EH (cell line): ENCODE measurements at regions not wholly inside any gene's neighbourhood (a gene's known extent, or its start where the extent isn't known, plus 50 kb on each side); places are given as distances from the start of the nearest gene placed in this dataset.
"Not testable (repeated sequence)": the region's sequence is repeated elsewhere in the genome, so short reads cannot be mapped to it uniquely, and the experiment has no call there.

Source experiments
- DNase-seq: peaks from one replicate; pipeline ENCODE4 v3.0.0-alpha.2; 2015; ENCODE audit warnings: low read depth

DNA sequence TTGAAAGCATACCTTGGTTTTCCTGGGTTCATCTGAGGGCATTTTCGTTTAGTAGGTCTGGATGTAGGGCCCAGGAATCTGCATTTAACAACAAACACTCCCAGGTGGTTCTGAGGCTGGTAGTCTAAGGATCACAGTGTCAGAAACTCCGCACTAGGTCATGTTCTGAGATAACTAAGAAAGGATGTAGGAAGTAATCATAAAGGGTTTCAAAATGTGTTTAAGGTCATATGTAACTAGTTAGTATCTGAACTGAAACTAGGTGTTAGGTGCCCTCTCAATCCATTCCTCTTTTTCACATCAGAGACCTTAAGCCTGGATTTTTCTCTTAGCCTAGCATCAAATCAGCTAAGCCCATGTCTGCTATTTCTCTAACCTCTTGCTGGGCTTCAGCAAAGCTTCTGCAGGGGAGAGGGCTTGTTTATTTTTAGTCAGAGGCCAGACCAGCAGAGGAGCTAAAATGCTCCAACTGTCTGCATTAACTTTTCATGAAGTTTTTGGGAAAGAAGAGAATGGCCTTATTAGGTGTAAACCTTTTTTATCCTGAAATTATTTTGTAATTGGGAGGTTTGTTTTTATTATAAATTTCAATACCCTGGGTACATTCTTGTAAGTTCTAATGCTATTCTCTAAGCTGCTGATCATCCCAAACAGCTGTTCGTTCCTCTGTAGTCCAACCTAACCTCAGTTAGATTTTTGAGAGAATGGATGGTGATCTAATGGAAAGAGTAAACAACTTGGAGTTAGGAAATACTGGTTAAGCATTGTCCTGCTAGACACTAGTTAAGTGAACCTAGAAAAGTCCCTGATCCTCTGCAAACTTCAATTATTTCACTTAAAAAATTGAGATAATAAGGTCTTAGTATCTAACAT lies 262.8 kb upstream of the RFC3 start:
- peak; percentile 13 for DNase-seq

DNA sequence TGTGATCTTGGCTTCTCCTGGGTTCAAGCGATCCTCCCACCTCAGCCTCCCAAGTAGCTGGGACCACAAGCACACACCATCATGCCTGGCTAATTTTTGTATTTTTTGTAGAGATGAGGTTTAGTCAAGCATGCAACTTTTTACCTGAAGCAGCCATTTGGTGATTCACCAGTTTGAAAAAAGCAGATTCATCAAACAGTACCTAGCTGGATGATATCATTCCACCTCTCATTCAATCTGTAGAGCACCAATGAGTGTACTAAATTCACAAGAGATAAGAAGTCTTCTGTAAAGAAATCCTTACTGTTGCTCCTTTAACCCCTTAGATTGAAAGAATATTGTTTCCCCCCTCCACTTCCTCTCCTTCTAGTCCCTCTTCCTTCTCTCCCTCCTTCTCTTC lies 261.1 kb upstream of the RFC3 start:
- DNase-seq: no peak

DNA sequence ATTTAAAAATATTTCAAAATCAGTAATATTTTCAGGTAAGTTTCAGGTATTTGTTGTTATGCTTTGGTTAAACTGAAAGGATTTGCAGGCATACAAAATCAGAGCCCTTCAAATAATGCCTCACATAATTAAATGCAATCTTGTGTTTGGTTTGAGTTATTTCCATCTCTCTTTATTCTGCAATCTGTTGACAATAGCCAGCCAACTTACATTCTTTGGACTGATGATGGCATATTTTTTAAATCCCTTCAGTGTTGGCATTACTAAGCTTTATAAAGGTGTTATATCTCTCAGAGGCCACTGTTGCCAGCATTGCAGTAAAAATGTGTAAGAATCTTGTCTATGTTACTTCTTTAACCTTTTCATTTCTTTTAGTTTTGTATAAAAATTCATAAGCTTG lies 257.2 kb upstream of the RFC3 start:
- no peak for DNase-seq

DNA sequence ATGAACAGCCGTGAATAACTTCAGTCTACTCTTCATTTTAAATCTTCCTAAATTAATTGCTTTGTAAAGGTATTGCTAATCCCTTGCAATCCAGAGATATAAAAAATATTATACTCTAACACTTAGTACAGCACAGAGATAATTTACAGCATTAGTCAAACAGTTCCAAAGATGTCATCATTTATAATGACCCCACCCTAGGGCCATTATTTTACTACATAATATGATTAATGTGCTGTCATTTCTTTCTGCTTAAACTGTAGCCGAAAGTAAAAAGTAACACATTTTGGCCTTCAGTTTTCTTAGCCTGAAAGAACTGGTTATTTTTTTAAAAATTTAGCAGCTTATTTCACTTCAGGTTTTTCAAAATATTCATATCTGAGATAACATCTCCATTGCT lies 256.3 kb upstream of the RFC3 start:
- no peak for DNase-seq

DNA sequence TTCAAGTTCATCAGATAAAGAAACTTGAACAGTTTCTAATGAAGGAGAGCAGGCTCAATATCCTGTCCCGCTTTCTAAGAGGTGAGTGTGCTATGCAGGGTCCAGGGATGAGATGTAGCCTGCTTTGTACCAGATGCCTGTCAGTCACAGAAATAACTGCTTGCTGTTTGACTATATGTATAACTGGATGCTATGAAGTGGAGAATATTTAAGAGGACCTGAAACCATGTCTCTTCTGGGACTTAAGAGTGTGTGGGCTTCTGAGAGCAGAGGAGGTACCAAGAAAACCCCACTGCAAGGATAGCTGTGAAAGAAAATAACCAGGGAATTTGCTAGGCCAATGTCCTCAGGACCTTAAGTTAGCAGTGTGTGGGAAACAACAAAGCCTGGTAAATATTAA lies 246.3 kb upstream of the RFC3 start:
- no peak for DNase-seq

DNA sequence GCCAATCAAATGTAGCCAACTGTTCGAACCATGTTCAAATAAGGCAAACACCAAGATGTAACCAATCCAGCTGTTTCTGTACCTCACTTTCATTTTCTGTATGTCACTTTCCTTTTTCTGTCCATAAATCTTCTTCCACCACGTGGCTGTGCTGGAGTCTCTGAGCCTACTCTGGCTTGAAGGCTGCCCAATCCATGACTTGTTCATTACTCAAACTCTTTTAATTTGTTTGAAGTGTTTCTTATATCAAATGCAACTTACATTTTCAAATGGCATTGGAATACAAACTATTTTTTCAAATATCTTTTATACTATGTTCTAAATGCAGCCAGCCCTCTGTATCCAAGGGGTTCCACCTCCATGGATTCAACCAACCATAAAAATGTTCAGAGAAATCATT lies 245.6 kb upstream of the RFC3 start:
- not testable (repeated sequence) for DNase-seq

DNA sequence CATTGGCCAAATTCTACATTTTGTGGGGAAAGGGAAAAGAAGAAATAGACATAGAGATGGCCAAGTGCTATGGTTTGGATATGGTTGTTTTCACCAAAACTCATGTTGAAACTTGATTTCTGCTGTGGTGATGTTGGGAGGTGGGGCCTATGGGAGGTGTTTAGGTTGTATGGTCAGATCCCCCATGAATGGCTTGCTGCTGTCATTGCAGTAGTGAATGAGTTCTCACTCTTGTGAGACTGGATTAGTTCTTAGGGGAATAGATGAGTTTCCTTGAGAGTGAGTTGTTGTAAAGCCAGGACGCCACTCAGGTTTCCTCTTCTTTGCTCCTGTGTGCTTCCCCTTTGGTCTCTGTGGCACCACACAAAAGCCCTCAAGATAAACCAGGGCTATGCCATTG lies 242.6 kb upstream of the RFC3 start:
- no peak for DNase-seq

DNA sequence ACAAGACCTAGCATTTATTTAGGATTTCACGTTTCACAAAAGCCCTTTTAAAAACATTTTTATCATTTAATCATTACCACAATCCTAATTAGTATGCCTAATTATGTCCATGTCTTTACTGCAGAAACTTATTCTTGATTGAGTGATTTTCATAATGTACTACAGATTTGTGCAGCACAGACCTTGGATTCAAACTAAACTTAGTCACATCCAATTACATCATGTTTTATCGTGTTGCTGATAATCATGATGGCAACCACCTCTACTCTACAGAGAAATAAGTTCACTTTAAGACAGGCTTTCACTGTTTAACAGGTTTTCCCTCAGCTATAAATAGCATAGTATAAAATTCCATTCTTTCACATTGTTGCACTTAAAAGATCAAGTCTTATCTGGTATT lies 240.9 kb upstream of the RFC3 start:
- peak; percentile 7 for DNase-seq

DNA sequence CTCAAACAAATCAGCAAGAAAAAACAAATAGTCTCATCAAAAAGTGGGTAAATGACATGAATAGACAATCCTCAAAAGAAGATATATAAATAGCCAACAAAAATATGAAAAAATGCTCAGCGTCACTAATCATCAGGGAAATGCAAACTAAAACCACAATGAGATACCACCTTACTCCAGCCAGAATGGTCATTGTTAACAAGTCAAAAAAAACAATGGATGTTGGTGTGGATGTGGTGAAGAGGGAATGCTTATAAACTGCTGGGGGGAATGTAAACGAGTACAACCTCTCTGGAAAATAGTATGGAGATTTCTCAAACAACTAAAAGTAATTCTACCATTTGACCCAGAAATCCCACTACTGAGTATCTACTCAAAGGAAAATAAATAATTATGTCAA lies 239.2 kb upstream of the RFC3 start:
- DNase-seq: no peak

DNA sequence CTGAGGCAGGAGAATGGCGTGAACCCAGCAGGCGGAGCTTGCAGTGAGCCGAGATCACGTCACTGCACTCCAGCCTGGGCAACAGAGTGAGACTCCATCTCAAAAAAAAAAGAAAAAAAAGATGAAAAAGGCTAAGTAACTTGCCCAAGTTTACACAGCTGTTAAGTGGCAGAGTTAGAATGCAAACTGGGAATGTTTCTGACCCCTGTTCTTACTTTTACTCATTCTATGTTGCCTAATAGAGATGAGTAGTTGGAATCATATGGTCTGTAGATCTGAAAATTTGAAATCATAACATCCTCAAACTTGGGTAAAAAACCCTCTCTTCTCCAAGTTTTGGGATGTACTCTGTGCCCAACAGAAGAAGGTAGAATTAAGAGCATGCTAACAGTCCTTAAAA lies 235.8 kb upstream of the RFC3 start:
- DNase-seq: no peak

DNA sequence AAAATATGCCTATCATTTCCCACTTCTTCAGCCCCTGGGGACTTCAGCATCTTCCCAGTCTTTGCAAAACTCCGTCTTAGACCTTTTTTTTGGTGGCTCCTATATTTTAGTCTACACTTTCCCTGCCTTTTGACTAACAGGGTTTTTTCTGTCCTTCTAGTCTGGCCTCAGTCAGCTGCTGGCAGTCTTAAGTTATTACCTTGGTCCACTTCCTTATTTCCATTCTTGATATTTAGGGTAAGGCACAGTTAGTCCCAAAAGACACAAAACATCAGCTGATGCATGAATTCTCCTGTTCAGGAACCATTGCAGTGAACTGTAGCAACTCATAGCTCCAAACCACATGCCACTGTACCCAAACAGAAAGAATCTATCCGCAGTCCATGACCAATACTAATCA lies 234.6 kb upstream of the RFC3 start:
- DNase-seq: no peak

DNA sequence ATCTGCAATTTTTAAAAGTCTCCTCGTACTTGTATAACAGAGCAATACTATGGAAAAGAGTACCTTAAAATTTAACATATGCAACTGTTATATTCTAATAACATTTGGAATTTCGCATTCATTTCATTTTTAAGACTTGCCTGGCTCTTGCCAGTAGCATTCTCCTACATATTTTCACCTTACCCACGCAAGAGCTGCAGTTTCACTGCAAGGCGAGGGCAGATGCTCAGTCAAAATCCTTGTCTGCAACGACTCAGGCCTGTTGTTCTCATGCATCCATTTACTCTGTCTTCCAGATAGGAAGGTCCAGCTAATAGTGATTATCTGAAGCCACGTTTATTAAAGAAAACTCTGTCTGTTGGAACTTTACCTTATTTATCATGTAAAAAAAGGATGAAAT lies 227.0 kb upstream of the RFC3 start:
- DNase-seq: no peak

DNA sequence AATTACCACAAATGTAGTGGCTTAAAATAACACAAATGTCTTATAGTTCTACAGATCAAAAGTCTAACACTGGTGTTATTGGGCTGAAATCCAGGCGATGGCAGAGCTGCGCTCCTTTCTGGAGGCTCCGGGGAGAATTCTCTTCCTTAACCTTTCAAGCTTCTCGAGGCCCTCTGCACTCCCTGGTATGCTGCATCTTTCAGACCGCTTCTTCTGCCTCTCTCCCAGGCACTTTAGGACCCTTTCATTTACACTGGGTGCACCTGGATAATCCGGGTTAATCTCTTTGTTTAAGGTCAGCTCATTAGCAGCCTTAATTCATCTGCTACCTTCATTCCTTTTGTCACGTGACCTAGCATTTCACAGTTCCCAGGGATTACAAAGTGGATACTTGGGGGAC lies 211.3 kb upstream of the RFC3 start:
- peak; percentile 39 for DNase-seq

DNA sequence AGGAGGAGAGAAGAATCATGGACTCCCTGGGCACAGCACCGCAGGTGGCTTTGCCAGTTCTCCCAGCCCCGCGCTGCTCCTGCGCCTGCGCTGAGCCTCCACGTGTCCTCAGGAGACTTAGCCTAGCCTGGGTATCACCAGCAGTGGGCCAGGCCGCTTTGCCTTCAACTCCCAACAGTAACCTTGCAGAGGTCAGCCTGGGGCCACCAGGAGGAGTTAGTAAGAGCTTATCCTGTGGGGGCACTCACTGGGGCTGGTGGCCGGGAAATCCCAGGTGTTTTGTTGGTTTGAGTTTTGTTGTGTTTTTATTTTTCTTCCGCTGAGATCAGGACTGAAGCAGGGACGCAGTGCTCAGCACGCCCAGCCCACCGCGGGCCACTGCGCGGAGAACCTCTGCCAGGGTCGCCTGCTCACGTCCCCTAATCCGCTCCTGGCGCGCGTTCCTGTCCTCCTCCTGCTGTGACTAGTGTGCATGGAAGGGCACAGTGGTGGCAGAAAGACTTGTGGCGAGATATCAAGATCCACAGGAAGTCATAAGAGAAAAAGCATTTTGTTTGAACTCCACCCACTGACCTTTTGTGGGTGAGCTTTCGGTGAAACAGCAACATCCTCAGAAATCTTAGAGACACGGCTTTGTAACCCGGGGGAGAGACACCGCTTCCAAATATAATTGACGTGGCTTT lies 207.4 kb upstream of the RFC3 start:
- no peak for DNase-seq

DNA sequence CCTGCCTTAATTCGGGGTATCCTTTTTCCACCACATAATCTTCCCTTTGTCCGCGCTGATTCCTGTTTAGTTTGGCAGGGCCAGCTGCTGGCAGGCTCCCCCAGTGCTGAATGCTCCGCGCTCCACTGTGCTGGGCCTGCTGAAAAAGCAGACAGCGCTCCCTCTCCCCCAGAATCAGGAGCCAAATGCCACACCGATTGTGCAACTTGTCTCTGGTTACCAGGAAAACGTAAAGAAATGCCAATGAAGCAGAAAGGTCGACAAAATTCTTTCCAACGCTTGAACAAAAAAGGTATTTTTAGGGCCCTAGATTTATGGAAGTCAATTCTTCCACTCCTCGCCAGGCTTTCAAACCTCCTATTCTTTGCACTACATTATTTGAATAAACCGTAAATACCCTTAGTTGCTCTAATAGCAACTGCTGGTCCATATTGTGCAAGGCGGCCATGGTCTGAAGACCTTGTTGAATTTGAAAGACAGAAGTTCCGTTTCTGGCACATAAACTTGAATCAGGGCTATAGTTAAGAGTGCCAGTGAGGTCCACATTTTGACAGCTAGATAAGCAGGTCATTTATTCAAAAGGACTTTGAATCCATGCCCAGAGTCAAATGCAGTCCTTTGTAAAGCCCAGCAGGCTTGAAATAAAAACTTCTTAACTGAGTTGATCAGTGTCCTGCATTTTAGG lies 206.7 kb upstream of the RFC3 start:
- no peak for DNase-seq

DNA sequence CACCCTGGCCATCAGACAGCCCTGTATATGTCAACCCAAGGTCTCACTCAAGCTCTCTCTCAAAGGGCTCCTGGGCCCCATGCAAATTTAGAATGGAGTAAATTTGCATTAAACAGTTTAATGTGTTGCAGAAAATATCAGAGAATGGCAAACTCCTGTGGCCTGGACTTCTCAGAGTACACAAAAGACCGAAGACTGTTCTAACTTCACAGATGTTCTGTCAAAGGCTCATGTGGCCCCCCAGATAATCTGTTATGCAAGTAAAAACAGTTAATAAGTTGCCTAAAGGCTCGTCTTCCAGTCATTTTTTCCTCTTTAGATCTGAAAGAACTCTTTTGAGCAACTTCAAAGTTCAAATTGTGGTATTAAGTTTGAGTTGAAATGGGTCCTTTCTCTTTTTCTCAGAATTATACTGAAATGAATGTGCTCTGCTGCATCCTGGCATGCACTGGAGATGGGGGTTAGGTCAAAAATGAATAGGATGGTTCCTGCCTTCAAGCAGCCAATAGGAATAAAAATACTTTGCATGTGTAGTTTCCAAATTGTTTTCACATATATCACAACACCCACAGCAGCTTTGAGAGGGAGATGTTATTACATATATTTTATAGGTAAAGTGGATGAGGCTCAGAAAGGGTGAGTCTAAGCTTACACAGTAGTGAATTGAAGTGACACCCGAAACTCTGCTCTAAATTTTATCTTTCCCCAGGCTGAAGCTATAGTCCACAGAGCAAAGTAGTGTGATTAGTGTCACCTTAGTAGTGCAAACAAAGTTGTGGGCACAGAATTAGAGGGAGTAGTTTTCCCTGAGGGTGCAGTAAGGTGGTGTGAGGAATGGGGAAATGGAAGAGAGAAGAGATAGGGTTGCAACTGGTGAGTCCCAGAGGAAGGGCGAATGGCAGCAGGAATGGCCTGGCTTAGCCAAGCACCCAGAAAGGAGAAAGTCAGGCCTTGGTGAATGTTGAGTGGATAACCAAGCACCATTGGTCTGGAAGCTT lies 205.0 kb upstream of the RFC3 start:
- DNase-seq: no peak

DNA sequence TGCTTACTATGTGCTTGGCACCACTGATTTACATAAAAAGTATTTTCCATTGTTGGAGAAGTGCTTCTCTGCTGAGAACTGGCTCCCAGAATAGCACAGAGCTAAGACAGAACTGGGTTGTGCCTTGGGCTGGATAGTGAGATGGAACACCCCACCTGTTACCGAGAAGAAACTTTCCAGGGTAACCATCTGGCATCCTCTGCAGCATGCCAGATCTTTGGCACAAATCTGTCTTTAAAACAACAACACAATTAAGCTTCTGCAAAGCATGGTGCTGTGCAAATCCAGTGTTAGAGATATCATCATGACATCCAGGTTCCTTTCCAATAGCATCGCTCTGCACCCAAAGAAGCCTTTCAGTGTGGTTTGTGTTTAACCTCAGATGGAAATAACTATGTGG lies 202.5 kb upstream of the RFC3 start:
- no peak for DNase-seq

DNA sequence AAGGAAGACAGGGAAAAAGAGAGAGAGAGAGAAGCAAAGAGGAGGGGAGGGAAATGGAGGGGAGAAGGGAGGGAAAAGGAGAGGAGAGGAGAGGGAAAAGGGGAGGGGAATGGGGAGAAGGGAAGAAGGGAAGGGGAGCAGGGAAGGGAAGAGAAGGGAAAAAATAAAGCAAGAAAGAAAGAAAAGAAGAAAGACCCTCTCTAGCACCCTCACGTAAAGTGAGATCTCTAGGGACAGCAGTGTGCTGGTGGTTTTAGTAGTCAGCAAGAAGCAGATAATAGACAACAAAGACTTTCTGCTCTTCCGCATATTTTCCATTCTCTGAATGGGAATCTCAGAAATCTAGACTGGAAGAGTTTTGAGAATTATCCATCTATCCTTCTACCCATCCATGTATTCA lies 201.8 kb upstream of the RFC3 start:
- no peak for DNase-seq

DNA sequence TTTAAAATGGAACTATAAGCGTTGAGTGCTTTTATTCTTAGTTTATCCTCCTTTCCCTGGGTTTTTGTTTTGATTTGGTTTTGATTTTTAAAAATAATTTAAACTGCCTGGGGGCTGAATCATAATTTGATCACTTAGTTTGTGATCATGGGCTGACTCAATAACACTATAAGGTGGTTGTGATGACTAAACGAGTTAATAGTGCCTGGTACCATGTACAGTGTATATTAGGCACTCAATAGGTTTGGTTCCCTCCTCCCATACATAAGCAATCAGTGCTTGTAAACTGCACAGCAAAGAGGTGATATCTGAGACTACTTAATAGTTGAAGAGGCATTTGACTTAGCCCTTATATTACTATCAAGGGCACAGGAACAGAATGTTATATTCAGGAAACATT lies 200.9 kb upstream of the RFC3 start:
- no peak for DNase-seq

DNA sequence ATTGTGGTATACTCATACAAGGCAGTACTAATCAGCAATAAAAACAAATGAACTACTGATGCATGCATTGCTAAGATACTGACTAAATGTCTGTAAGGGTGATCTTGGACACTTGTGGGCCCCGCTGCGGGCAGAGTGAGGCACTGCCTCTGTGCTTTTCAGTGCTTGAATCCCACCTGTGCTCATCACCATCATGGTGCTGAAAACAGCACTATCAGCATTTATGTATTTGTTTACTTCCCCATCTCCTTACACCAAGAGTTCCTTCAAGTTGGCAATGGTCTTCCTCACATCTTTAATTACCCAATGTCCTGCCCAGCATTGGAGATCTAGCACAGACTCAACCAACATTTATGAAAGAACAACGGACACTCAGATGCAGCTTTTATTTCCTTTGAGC lies 193.7 kb upstream of the RFC3 start:
- no peak for DNase-seq

DNA sequence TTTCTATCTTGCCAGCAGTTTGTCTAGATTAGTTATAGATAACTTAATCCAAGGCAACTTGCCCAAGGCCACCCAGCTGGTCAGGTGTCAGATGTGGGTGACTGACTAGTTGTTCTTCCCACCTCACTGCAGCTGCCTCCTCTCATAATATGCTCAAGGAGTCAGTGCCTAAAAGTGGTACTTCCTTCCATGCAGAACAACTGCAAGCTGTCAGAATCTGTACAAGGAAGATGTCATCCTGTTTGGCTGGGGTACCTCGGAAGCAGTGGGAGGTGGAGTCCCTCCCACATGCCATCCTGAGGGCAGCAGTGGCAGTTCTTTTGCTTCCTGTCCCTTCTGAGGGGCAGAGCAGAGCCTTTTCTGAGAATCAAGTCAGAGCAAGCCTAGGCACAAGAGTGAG lies 193.2 kb upstream of the RFC3 start:
- DNase-seq: no peak

DNA sequence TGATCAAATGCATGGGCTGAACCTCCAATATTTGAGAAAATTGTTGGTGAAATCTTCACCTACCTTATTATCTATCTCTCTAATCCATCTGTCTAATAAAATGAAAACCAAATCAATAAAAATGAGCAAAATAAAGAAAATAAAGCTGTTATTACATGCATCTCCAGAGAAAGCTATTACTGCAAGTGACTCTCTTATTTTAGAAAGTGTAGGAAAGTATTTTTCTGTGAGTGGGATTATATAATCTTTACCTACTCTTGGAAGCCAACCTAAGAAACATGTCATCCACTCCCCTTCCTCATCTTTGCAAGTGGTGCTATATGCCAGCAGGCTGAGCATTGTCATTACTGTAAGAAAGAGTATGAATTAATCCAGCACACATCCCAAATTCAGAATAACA lies 191.5 kb upstream of the RFC3 start:
- no peak for DNase-seq
